ENCODE measurements at regions not wholly inside any gene's neighbourhood (a gene's known extent, or its start where the extent isn't known, plus 50 kb on each side); places are given as distances from the start of the nearest gene placed in this dataset.

DNA sequence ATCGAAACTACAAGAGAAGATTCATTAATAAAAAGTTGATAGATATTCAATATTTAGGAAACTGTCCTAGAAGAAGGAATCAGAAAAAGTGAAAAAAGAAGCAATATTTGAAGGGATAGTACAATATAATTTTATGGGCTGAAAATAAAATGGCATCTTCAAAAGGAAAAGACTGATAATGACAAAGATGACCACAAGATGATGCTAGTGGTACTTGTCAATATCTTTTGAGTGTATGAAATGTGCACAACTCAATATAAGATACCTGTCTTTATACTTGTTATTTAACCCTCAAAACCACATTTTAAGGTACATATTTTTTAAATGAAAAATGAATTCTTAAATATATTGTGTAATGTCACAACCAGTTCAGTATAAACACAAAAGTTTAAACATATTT, 1059.6 kb upstream of the RAG2 start:
- TF ChIP-seq, protein P1, sequence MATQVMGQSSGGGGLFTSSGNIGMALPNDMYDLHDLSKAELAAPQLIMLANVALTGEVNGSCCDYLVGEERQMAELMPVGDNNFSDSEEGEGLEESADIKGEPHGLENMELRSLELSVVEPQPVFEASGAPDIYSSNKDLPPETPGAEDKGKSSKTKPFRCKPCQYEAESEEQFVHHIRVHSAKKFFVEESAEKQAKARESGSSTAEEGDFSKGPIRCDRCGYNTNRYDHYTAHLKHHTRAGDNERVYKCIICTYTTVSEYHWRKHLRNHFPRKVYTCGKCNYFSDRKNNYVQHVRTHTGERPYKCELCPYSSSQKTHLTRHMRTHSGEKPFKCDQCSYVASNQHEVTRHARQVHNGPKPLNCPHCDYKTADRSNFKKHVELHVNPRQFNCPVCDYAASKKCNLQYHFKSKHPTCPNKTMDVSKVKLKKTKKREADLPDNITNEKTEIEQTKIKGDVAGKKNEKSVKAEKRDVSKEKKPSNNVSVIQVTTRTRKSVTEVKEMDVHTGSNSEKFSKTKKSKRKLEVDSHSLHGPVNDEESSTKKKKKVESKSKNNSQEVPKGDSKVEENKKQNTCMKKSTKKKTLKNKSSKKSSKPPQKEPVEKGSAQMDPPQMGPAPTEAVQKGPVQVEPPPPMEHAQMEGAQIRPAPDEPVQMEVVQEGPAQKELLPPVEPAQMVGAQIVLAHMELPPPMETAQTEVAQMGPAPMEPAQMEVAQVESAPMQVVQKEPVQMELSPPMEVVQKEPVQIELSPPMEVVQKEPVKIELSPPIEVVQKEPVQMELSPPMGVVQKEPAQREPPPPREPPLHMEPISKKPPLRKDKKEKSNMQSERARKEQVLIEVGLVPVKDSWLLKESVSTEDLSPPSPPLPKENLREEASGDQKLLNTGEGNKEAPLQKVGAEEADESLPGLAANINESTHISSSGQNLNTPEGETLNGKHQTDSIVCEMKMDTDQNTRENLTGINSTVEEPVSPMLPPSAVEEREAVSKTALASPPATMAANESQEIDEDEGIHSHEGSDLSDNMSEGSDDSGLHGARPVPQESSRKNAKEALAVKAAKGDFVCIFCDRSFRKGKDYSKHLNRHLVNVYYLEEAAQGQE (IDR thresholded peaks at IDR 0.05; ENCODE audit: insufficient read depth in 1 of 2, low read depth in 2 of 2, low read length in 1 of 2): no peak
- TF ChIP-seq CTCF (IDR thresholded peaks at IDR 0.05): peak; percentile 32; the same call in 1 of the 2 replicates

Data from Panc1 (cell line).